ENCODE measurements at regions not wholly inside any gene's neighbourhood (a gene's known extent, or its start where the extent isn't known, plus 50 kb on each side); places are given as distances from the start of the nearest gene placed in this dataset.

- no peak for DNase-seq (ENCODE audit: low read depth)
- peak overlapping the region; percentile 81 for H3K4me3 ChIP-seq (ENCODE audit: low read length)
- TF ChIP-seq, protein P1, sequence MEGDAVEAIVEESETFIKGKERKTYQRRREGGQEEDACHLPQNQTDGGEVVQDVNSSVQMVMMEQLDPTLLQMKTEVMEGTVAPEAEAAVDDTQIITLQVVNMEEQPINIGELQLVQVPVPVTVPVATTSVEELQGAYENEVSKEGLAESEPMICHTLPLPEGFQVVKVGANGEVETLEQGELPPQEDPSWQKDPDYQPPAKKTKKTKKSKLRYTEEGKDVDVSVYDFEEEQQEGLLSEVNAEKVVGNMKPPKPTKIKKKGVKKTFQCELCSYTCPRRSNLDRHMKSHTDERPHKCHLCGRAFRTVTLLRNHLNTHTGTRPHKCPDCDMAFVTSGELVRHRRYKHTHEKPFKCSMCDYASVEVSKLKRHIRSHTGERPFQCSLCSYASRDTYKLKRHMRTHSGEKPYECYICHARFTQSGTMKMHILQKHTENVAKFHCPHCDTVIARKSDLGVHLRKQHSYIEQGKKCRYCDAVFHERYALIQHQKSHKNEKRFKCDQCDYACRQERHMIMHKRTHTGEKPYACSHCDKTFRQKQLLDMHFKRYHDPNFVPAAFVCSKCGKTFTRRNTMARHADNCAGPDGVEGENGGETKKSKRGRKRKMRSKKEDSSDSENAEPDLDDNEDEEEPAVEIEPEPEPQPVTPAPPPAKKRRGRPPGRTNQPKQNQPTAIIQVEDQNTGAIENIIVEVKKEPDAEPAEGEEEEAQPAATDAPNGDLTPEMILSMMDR (conservative IDR thresholded peaks at IDR 0.05; ENCODE audit: low read depth, low read length): no peak
Observed at GRCh38 chr3:42013691-42014457, 52.0 kb upstream of the ULK4 start.

- TF ChIP-seq, protein P1 (conservative IDR thresholded peaks at IDR 0.05; ENCODE audit: low read depth, low read length): no peak
- H3K4me3 ChIP-seq (ENCODE audit: low read length): peak overlapping the region; percentile 74
- no peak for DNase-seq (ENCODE audit: low read depth)
Observed at GRCh38 chr3:42012935-42013690, 51.2 kb upstream of the ULK4 start.

- H3K4me3 ChIP-seq (ENCODE audit: low read length): no peak overlapping the region
- TF ChIP-seq, protein P1 (conservative IDR thresholded peaks at IDR 0.05; ENCODE audit: low read depth, low read length): no peak
- DNase-seq (ENCODE audit: low read depth): no peak
Observed at GRCh38 chr3:42012383-42012934, 50.6 kb upstream of the ULK4 start.

All from retinal pigment epithelial cell (primary cell).